ENCODE measurements at regions not wholly inside any gene's neighbourhood (a gene's known extent, or its start where the extent isn't known, plus 50 kb on each side); places are given as distances from the start of the nearest gene placed in this dataset.

- TF ChIP-seq TSHZ1 (tag by site-specific recombination; IDR thresholded peaks at IDR 0.05; ENCODE audit: borderline replicate concordance) = no peak
- no peak for TF ChIP-seq ZNF140 (tag by site-specific recombination; IDR thresholded peaks at IDR 0.05)
- TF ChIP-seq ZNF221 (tag by site-specific recombination; IDR thresholded peaks at IDR 0.05; ENCODE audit: borderline replicate concordance) = no peak
These were observed 337.7 kb downstream of the CDK5RAP2 start (continued) for GRCh38 chr9:120242116-120242811.

- H3K36me3 ChIP-seq (ENCODE audit: control insufficient read depth in 2 of 2, insufficient read depth in 1 of 2, low read length in 2 of 2) = no peaks in the 10 kb centered on the region
- no peak for TF ChIP-seq ZNF398 (tag by site-specific recombination; IDR thresholded peaks at IDR 0.05)
- TF ChIP-seq ZNF621 (tag by site-specific recombination; IDR thresholded peaks at IDR 0.05) = no peak
- TF ChIP-seq ZNF585B (tag by site-specific recombination; IDR thresholded peaks at IDR 0.05) = no peak
- no peak for TF ChIP-seq ZNF837 (tag by site-specific recombination; IDR thresholded peaks at IDR 0.05)
- no peak for TF ChIP-seq INSM2 (tag by site-specific recombination; IDR thresholded peaks at IDR 0.05)
- no peak for TF ChIP-seq ZNF623 (tag by site-specific recombination; IDR thresholded peaks at IDR 0.05)
- H3K4me1 ChIP-seq (ENCODE audit: control insufficient read depth, insufficient read depth, low read length) = no peaks in the 10 kb centered on the region
- no peaks in the 10 kb centered on the region for H3K9me3 ChIP-seq (ENCODE audit: control insufficient read depth, insufficient read depth, low read depth, low read length)
- H3K27ac ChIP-seq (ENCODE audit: extremely low read depth, low read depth, low read length) = no peak overlapping the region
- ChIA-PET POLR2A (no interaction called here), CTCF (no interaction called here)
- H3K4me3 ChIP-seq (ENCODE audit: low read depth, low read length) = no peak overlapping the region
These were observed 343.4 kb downstream of the CDK5RAP2 start for GRCh38 chr9:120236596-120236995.

GRCh38 chr9:120235081-120235480 is 344.9 kb downstream of the CDK5RAP2 start:
- TF ChIP-seq ZNF24 (tag by site-specific recombination; IDR thresholded peaks at IDR 0.05) (no peak), ZNF10 (tag by site-specific recombination; IDR thresholded peaks at IDR 0.05) (no peak), ZNF311 (tag by site-specific recombination; IDR thresholded peaks at IDR 0.05; ENCODE audit: borderline replicate concordance) (no peak), ZBTB44 (tag by site-specific recombination; IDR thresholded peaks at IDR 0.05) (no peak), ZNF510 (tag by site-specific recombination; IDR thresholded peaks at IDR 0.05; ENCODE audit: insufficient replicate concordance) (no peak), TRIM28 (IDR thresholded peaks at IDR 0.05; ENCODE audit: borderline replicate concordance, low read length) (no peak), ZFP3 (tag by site-specific recombination; IDR thresholded peaks at IDR 0.05; ENCODE audit: low read depth) (no peak), ZNF544 (tag by site-specific recombination; IDR thresholded peaks at IDR 0.05) (no peak), KLF9 (tag by site-specific recombination; IDR thresholded peaks at IDR 0.05; ENCODE audit: low read depth) (no peak)
- no peak overlapping the region for H3K4me3 ChIP-seq (ENCODE audit: low read depth, low read length)
- no peaks in the 10 kb centered on the region for H3K9me3 ChIP-seq (ENCODE audit: control insufficient read depth, insufficient read depth, low read depth, low read length)
- H3K36me3 ChIP-seq (ENCODE audit: control insufficient read depth in 2 of 2, insufficient read depth in 1 of 2, low read length in 2 of 2) = no peaks in the 10 kb centered on the region
- CTCF ChIA-PET = interaction anchor here (1.3 kb wide), 1 partner anchor 115 kb away, joined by 3 read pairs; no protein-coding TSS in a partner anchor
- POLR2A ChIA-PET = no interaction called here
- no peaks in the 10 kb centered on the region for H3K4me1 ChIP-seq (ENCODE audit: control insufficient read depth, insufficient read depth, low read length)
- no peak overlapping the region for H3K27ac ChIP-seq (ENCODE audit: extremely low read depth, low read depth, low read length)

Measured in HEK293 (cell line).